ENCODE measurements at regions not wholly inside any gene's neighbourhood (a gene's known extent, or its start where the extent isn't known, plus 50 kb on each side); places are given as distances from the start of the nearest gene placed in this dataset.

GRCh38 chr13:23509781-23510543 lies 60.2 kb upstream of the TNFRSF19 start:
- Histone ChIP-seq H3K4me3 (no peak overlapping the region), H3K9me3 (replicated peaks in 1 of 3) (no peaks in the 10 kb centered on the region), H3K4me1 (replicated peaks in 1 of 2) (no peaks in the 10 kb centered on the region), H3K27ac (no peak overlapping the region), H3K27me3 (no peaks in the 10 kb centered on the region), H3K36me3 (replicated peaks in 1 of 2) (no peaks in the 10 kb centered on the region)
- intact Hi-C loops (cut with DNase I): no loop called here
- TF ChIP-seq POLR2A (IDR thresholded peaks at IDR 0.05) (no peak), CTCF (IDR thresholded peaks at IDR 0.05) (no peak)
- WGBS, 4 donors: 82 to 87% (median 83%) methylated on average over 7 of the region's 7 CpGs
- DNase-seq: no peak

- H3K27me3 ChIP-seq: no peaks in the 10 kb centered on the region
- no peak overlapping the region for H3K27ac ChIP-seq
- H3K36me3 ChIP-seq (replicated peaks in 1 of 2): no peaks in the 10 kb centered on the region
- no peaks in the 10 kb centered on the region for H3K4me1 ChIP-seq (replicated peaks in 1 of 2)
- no peaks in the 10 kb centered on the region for H3K9me3 ChIP-seq (replicated peaks in 1 of 3)
- intact Hi-C loops (cut with DNase I): no loop called here
- no peak for TF ChIP-seq POLR2A (IDR thresholded peaks at IDR 0.05)
- TF ChIP-seq CTCF (IDR thresholded peaks at IDR 0.05): no peak
- no peak for DNase-seq
- 38 to 77% (median 69%) methylated on average over 1 of the region's 1 CpG for WGBS, 4 donors
- H3K4me3 ChIP-seq: no peak overlapping the region
Measured at GRCh38 chr13:23510544-23510916, 59.7 kb upstream of the TNFRSF19 start.

- Histone ChIP-seq H3K27me3 (no peaks in the 10 kb centered on the region), H3K27ac (no peak overlapping the region), H3K9me3 (replicated peaks in 1 of 3) (no peaks in the 10 kb centered on the region), H3K36me3 (replicated peaks in 1 of 2) (no peaks in the 10 kb centered on the region), H3K4me3 (no peak overlapping the region), H3K4me1 (replicated peaks in 1 of 2) (no peaks in the 10 kb centered on the region)
- DNase-seq: peak in 3 of 7 donors; percentile 1 to 22 (median 13)
- intact Hi-C loops (cut with DNase I): no loop called here
- TF ChIP-seq POLR2A (IDR thresholded peaks at IDR 0.05) (no peak), CTCF (IDR thresholded peaks at IDR 0.05) (peak in 4 of 6 experiments; percentile 16 to 42 (median 31))
- WGBS, 4 donors: 64 to 72% (median 68%) methylated on average over 4 of the region's 4 CpGs
Measured at GRCh38 chr13:23510979-23511735, 59.1 kb upstream of the TNFRSF19 start.

- no peak for DNase-seq
- H3K4me1 ChIP-seq (replicated peaks in 1 of 2): no peaks in the 10 kb centered on the region
- 87 to 94% (median 92%) methylated on average over 6 of the region's 6 CpGs for WGBS, 4 donors
- H3K36me3 ChIP-seq (replicated peaks in 1 of 2): no peaks in the 10 kb centered on the region
- H3K27ac ChIP-seq: no peak overlapping the region
- no peak for TF ChIP-seq POLR2A (IDR thresholded peaks at IDR 0.05)
- TF ChIP-seq CTCF (IDR thresholded peaks at IDR 0.05): no peak
- H3K27me3 ChIP-seq: no peaks in the 10 kb centered on the region
- H3K9me3 ChIP-seq (replicated peaks in 1 of 3): no peaks in the 10 kb centered on the region
- no peak overlapping the region for H3K4me3 ChIP-seq
- intact Hi-C loops (cut with DNase I): no loop called here
Measured at GRCh38 chr13:23512762-23513395, 57.3 kb upstream of the TNFRSF19 start.
